ENCODE measurements at regions not wholly inside any gene's neighbourhood (a gene's known extent, or its start where the extent isn't known, plus 50 kb on each side); places are given as distances from the start of the nearest gene placed in this dataset.

DNA sequence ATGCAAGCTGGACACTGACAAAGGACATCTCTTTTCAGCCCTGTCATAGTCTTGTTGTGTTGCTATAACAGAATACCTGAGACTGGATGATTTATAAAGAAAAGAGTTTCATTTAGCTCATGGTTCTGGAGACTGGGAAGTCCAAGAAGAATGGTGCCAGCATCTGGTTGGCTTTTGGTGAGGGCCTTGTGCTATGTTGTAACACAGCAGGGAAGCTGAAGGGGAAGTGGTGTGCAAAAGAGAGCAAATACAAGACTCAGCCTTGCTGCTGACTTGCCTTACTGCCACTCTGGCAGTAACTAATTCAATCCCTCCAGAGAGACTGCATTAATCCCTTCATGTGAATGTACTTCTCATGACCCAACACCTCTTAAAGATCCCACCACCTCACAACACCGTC is 356.3 kb upstream of the PROK2 start:
- DNase-seq (ENCODE audit: low read depth, low spot score), result no peak

GRCh38 chr3:72139316-72139715 is 354.4 kb upstream of the PROK2 start:
- no peak for DNase-seq (ENCODE audit: low read depth, low spot score)

- DNase-seq (ENCODE audit: low read depth, low spot score), result no peak
Measured at GRCh38 chr3:72137865-72138861, 353.2 kb upstream of the PROK2 start.

DNA sequence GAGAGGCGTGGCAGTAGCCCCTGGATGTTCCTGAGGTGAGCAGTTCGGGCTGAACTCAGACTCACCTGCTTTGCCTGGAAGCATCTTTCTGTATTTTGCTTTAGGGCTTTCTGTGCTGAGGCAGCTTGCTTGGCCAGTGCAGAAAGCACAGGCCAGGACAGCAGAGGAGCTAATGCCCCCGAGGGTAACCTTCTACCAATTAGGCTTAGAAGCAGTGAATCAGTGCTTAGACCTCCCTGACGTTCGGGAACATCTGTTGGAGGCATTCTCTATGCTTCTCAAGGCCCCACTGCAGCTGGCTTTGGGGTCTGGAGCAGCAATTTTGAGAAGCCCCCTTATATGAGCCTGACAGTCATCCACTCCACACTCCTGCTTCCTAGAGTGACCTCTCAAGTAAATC is 350.7 kb upstream of the PROK2 start:
- no peak for DNase-seq (ENCODE audit: low read depth, low spot score)

DNA sequence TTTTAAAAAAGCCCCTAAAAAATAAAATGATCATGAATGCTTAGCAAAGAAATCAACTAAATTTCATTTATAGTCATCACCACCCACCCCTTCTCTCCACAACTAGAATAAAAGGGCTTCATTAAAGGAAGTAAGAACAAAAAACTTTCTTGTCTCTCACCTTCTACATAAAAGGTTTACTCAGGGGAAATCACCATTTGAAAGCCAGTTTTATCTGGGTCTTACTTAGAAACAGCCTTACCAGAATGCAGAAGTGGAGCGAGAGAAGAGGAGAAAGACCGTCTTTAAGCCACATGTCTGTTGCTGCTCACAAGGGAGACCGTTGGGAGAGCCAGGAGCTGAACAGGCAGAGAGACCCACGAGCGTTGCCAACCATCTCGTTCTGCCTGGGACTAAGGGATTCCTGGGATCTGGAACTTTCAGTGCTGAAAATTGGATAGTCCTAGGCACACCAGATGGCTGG is 350.1 kb upstream of the PROK2 start:
- DNase-seq (ENCODE audit: low read depth, low spot score), result no peak

DNA sequence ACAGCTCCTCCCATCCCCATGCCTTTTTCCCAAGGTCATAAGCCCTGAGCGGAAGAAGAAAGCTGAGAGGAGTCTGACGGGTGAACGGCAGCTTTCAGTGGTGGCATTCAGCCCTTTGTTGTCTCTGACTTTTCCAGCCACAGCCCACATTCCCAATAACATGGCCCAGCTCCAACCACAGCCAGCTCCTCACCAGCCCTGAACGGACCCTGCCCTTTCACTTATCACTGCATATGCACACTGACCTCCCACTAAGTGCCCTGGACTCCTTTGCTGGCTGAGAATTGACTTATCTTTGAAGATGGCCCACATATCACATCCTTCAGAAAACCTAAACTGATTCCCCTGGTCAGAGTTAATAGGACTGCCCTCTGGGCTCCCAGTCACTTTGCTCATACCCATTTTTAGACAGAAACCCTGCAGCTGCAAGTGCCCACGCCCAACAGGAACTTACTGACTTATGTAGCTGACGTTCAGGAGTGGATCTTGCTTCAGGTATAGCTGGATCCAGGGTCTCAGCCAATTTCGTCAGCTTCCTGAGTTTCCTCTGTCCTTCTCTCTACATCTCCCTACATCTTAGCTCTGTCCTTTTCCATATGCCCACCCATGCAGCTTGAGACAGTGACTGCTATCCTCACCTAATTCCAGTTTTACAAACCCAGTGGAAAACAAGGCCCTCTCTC is 348.5 kb upstream of the PROK2 start:
- DNase-seq (ENCODE audit: low read depth, low spot score), result no peak

DNA sequence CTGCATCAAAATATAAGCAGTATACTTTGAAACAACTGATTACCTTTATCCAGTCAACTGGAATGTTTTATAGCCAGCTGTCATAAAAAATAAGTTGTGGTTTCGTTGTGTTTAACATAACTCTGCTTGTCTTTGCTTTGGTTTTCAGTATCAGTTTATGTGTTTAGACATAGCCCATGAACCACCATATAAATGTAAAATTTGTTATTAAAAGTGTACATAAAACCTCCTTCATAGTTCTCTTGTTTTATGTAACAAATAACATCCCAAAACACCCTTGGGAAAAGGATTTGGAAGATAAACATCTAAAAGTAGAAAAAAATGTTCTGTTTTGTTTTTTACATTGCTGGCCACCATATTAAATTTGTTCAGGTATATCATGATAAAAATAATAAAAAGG is 347.0 kb upstream of the PROK2 start:
- DNase-seq (ENCODE audit: low read depth, low spot score), result no peak

DNA sequence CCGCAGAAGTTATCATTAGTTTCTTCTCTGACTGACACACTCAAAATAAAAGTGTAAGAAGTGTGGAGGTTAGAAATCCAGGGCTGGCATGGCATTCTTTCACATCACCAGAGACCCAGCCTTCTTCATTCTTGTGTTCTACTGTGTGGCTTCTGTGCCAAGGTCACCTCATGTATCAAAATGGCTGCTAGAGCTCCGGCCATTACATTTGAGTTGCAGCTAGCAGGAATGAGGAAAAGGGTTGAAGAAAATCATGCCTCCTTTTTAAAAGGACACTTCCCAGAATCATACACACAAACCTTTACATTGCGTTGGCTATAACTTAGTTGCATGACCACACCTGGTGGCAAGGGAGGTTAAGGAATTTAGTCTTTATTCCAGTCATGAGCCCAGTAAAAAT is 345.6 kb upstream of the PROK2 start:
- no peak for DNase-seq (ENCODE audit: low read depth, low spot score)

GRCh38 chr3:72129501-72130094 is 344.6 kb upstream of the PROK2 start:
- DNase-seq (ENCODE audit: low read depth, low spot score), result no peak

GRCh38 chr3:72128921-72129320 is 344.0 kb upstream of the PROK2 start:
- DNase-seq (ENCODE audit: low read depth, low spot score), result no peak

- DNase-seq (ENCODE audit: low read depth, low spot score), result no peak
Measured at GRCh38 chr3:72127844-72128243, 342.9 kb upstream of the PROK2 start.

DNA sequence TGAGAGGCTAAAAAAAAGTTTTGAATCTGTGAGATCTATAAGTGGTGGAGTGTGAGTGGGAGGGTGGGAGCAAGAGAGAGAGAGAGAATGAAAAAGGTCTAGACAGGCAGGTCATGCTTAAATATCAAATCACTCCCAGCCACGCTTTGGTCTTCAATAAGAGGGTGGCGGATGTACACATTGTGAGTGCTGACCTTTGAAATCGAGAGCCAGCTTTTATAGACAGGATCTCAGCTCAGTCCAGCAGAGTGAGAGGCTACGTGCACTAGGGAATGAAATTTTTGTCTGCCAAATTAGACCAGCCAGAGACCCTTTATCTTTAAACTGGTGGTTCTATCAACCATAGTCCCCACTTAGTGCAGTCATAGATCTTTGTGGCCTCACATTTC is 342.3 kb upstream of the PROK2 start:
- DNase-seq (ENCODE audit: low read depth, low spot score), result no peak

DNA sequence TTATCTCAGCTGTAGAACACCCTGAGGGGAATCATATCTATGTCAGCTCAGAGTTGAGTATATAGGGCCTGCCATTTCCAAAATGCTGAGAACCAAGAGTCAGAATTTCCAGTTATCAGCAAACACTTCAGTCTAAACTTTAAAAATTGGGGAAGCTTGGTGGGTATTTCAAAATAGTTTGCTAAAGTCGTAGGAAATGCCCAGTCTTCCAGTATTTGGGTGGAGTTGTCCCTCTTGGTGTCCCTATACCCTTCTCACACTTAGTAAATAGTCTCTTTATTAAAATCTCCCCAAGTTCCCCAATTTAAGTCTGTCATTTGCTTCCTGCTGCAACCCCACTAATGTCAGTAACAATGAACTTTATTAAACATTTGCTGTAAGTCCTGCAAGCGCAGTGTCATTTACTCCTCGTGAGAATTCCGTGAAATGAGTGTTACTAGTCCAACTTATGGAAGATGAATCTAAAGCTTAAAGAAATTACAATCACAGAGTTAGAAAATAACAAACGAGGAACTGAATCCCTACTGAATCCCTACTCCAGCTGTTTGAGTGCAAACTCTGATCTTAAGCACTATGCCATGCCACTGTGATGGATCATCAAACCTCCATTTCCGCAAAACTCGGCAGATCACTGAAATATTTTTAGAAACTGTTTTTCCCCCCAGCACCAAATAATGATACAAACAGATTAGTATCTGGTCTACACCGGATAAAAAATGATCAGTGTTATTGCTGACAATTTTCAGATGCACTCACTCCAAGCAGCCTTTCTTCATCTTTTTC is 341.7 kb upstream of the PROK2 start:
- DNase-seq (ENCODE audit: low read depth, low spot score), result no peak

DNA sequence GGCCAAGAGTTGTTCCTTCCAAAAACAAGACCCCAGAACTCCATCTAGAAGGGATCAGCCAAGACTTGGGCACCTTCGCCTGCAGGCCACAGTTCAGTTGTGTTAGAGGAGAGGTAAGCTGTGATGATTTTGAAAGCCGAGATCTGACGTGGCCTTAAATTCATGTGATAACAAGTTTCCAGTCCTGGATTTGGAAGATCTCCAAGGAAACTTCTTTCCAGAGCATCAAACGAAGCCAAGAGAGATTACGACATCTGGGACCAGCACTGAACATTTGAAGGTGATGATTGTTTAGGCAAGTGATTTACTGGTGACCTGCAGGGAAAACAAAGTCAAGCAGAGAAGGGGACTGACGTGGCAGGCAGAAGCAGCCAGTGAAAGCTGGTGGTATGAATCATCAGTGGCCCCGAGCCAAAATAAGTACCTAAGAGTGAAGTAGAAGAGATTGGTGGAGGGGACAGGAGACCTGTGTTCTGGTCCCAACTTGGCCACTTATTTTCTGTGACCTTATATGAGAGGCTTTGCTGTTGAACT is 339.0 kb upstream of the PROK2 start:
- DNase-seq (ENCODE audit: low read depth, low spot score), result no peak

DNA sequence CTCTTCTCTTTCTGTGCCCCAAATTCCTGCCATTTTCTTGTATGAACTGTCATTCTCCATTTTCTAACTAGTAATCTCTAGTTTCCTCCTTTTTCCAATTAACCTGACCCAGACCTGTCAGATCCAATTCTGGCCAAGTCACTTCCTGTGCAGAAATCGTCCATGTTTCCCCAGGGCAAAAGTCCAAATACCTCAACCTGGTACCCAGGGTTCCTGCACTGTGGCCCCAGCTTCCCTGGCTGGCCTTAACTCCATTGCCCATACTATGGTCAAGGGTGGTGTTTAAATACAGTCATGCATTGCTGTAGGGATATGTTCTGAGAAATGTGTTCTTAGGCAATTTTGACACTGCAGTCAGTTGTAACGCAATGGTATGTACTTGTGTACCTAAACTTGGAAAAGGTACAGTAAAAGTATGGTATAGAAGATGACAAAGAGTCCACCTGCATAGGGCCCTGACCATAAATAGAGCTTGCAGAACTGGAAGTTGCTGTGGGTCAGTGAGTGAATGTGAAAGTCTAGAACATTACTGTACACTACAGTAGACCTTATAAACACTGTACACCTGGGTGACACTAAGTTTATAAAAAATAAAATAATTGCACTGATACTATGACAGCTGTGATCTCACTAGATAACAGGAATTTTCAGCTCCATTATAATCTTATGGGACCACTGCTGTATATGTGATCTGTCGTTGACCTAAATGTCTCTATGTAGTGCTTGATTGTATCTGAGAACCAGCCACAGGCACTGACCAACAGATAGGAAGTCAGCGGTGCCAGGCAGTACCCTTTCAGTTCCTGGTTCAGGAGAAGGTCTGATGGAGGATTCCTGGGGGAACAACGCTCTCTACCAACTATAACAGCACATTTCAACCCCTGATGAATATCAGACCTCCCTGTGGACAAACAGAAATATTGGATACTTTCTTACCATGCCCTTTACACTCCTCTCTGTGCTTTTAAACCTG is 336.1 kb upstream of the PROK2 start:
- DNase-seq (ENCODE audit: low read depth, low spot score), result no peak

GRCh38 chr3:72120039-72120438 is 335.1 kb upstream of the PROK2 start:
- DNase-seq (ENCODE audit: low read depth, low spot score), result no peak

GRCh38 chr3:72118628-72119027 is 333.7 kb upstream of the PROK2 start:
- DNase-seq (ENCODE audit: low read depth, low spot score), result no peak

- no peak for DNase-seq (ENCODE audit: low read depth, low spot score)
Measured at GRCh38 chr3:72116226-72116625, 331.3 kb upstream of the PROK2 start.

GRCh38 chr3:72115307-72115706 is 330.4 kb upstream of the PROK2 start:
- no peak for DNase-seq (ENCODE audit: low read depth, low spot score)

- DNase-seq (ENCODE audit: low read depth, low spot score), result no peak
Measured at GRCh38 chr3:72114773-72115172, 329.8 kb upstream of the PROK2 start.
